ENCODE measurements at regions not wholly inside any gene's neighbourhood (a gene's known extent, or its start where the extent isn't known, plus 50 kb on each side); places are given as distances from the start of the nearest gene placed in this dataset.

- no peak for TF ChIP-seq CTCF (IDR thresholded peaks at IDR 0.05)
- no peak for TF ChIP-seq EZH2 (IDR thresholded peaks at IDR 0.05; ENCODE audit: borderline replicate concordance, insufficient read depth, low read depth, low read length, poor library complexity, severe bottlenecking)
Measured at GRCh38 chr4:152089584-152089983, 328.8 kb upstream of the GATB start.

Measured in B cell (primary cell).